Stimulated activated naive CD8-positive, alpha-beta T cell treated with anti-CD3 and anti-CD28 coated beads, Interleukin-15, amount 100 ng/mL, for 72 hours (primary cell): ENCODE measurements at regions not wholly inside any gene's neighbourhood (a gene's known extent, or its start where the extent isn't known, plus 50 kb on each side); places are given as distances from the start of the nearest gene placed in this dataset.
"Not testable (repeated sequence)": the region's sequence is repeated elsewhere in the genome, so short reads cannot be mapped to it uniquely, and the experiment has no call there.

ENCODE experiments used
- ATAC-seq: fragments of 150-1000 bp; cut with Tn5 transposase; 2 replicates; pipeline ENCODE4 v1.10.0; 2021; ENCODE audit warnings: mild to moderate bottlenecking, moderate library complexity
- DNase-seq, 2 donors: peaks; one replicate each; pipeline ENCODE4 v3.0.0; 2021 to 2022
- H3K27ac Mint-ChIP-seq, 2 donors: one replicate each; pipeline ENCODE4 v1.8.0; 2022; ENCODE audit warnings: mild to moderate bottlenecking in 2 of 2, mixed read lengths in 2 of 2, moderate library complexity in 2 of 2
- H3K27me3 Mint-ChIP-seq: one replicate; pipeline ENCODE4 v1.8.0; 2022; ENCODE audit warnings: mixed read lengths
- H3K4me1 Mint-ChIP-seq: one replicate; pipeline ENCODE4 v1.8.0; 2022; ENCODE audit warnings: mild to moderate bottlenecking, mixed read lengths
- H3K4me3 Mint-ChIP-seq, 2 donors: one replicate each; pipeline ENCODE4 v1.8.0; 2022; ENCODE audit warnings: mild to moderate bottlenecking in 2 of 2, mixed read lengths in 2 of 2, moderate library complexity in 1 of 2
- H3K9me3 Mint-ChIP-seq, 2 donors: one replicate each; pipeline ENCODE4 v1.8.0; 2022; ENCODE audit warnings: mixed read lengths in 2 of 2

- Mint-ChIP-seq H3K4me1 (no peaks in the 10 kb centered on the region), H3K9me3 (no peaks in the 10 kb centered on the region), H3K4me3 (no peak overlapping the region), H3K27ac (no peak overlapping the region), H3K27me3 (peaks cover 33% of the 10 kb centered on the region)
- no peak for ATAC-seq
- DNase-seq, result no peak
These were observed 51.9 kb upstream of the ALX4 start for GRCh38 chr11:44361813-44362212.

GRCh38 chr11:44363116-44363515, 53.2 kb upstream of the ALX4 start:
- H3K27me3 Mint-ChIP-seq, result peaks cover 33% of the 10 kb centered on the region
- ATAC-seq (no peak), DNase-seq (no peak)
- no peaks in the 10 kb centered on the region for H3K9me3 Mint-ChIP-seq
- no peak overlapping the region for H3K27ac Mint-ChIP-seq
- H3K4me3 Mint-ChIP-seq, result no peak overlapping the region
- H3K4me1 Mint-ChIP-seq, result no peaks in the 10 kb centered on the region

DNA sequence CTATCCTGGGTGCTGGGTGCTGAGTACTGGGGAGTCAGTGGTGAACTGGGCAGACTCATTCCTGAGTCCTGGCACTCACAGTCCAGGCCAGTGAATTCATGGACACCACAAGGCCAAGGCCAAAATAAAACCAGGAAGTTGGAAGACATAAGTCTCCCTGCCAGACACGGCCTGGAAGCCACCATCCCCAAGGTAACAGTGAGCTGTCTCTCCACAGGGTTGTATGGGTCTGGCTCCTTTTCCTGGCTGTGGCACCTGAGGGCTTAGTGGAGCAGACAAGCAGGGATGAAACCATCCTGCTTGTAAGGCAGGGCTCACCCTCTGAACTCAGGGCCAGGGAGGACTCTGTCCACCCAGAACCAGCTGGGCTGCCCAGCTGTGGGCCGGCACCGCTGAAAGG, 54.7 kb upstream of the ALX4 start:
- H3K4me1 Mint-ChIP-seq, result no peaks in the 10 kb centered on the region
- ATAC-seq, result no peak
- H3K27ac Mint-ChIP-seq, result no peak overlapping the region
- DNase-seq, result no peak
- H3K9me3 Mint-ChIP-seq, result no peaks in the 10 kb centered on the region
- peaks cover 28% of the 10 kb centered on the region for H3K27me3 Mint-ChIP-seq
- H3K4me3 Mint-ChIP-seq, result no peak overlapping the region

DNA sequence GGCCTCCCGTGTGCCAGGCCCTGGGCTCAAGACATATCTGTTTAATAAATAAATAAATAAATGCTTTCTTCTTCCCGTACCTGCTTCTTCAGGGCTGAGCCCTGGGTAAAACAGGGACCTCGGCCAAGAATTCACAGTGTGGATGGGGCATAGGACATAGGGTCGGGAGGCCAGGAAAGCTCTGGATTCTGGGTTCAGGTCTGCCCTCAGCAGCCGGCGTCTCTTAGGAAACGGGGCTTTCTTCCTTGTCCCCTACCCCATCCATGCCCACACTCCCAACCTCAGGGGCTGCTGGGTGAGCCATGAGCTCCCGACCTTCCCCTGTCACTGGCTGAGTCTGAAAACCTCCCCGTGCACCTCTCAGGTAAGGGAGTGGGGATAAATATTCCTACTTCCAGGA, 55.7 kb upstream of the ALX4 start:
- DNase-seq (no peak), ATAC-seq (no peak)
- H3K4me1 Mint-ChIP-seq, result no peaks in the 10 kb centered on the region
- no peaks in the 10 kb centered on the region for H3K9me3 Mint-ChIP-seq
- peaks cover 28% of the 10 kb centered on the region for H3K27me3 Mint-ChIP-seq
- no peak overlapping the region for H3K4me3 Mint-ChIP-seq
- no peak overlapping the region for H3K27ac Mint-ChIP-seq

GRCh38 chr11:44366026-44366425, 56.1 kb upstream of the ALX4 start:
- ATAC-seq (no peak), DNase-seq (no peak)
- Mint-ChIP-seq H3K4me3 (no peak overlapping the region), H3K4me1 (no peaks in the 10 kb centered on the region), H3K9me3 (no peaks in the 10 kb centered on the region), H3K27me3 (peaks cover 28% of the 10 kb centered on the region), H3K27ac (peak overlapping the region in 1 of 2 donors; percentile 31)

GRCh38 chr11:44366741-44367140, 56.8 kb upstream of the ALX4 start:
- no peak overlapping the region for H3K4me3 Mint-ChIP-seq
- peaks cover 24% of the 10 kb centered on the region for H3K27me3 Mint-ChIP-seq
- no peaks in the 10 kb centered on the region for H3K9me3 Mint-ChIP-seq
- H3K4me1 Mint-ChIP-seq, result no peaks in the 10 kb centered on the region
- no peak overlapping the region for H3K27ac Mint-ChIP-seq
- ATAC-seq (no peak), DNase-seq (no peak)

GRCh38 chr11:44367452-44367851, 57.5 kb upstream of the ALX4 start:
- Mint-ChIP-seq H3K9me3 (no peaks in the 10 kb centered on the region), H3K27ac (peak overlapping the region in 1 of 2 donors; percentile 87), H3K4me1 (no peaks in the 10 kb centered on the region), H3K27me3 (peaks cover 17% of the 10 kb centered on the region), H3K4me3 (no peak overlapping the region)
- DNase-seq, result no peak
- ATAC-seq, result no peak

DNA sequence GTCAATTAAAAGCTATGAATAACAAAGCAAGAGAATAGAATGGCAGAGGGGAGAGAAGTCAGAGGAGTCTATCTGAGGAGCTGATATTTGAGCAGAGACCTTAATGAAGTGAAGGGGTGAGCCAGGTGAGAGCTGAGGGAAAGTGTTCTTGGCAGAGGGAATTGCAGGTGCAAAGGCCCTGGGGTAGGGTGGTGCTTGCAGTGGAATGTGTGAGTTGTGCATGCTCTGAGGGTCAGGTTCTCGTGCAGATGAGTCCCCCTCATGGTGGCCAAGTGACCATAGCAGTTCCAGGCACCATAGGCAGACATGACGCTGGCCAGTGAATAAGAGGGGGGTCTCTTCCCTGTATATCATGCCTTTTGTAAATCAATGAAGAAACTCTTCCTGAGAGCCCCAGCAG, 58.9 kb upstream of the ALX4 start:
- H3K4me1 Mint-ChIP-seq, result no peaks in the 10 kb centered on the region
- H3K27ac Mint-ChIP-seq, result no peak overlapping the region
- no peak overlapping the region for H3K4me3 Mint-ChIP-seq
- H3K27me3 Mint-ChIP-seq, result peaks cover 11% of the 10 kb centered on the region
- no peak for DNase-seq
- H3K9me3 Mint-ChIP-seq, result no peaks in the 10 kb centered on the region
- no peak for ATAC-seq

GRCh38 chr11:44371042-44371441, 61.1 kb upstream of the ALX4 start:
- H3K27ac Mint-ChIP-seq, H3K9me3 Mint-ChIP-seq, DNase-seq, ATAC-seq, H3K4me3 Mint-ChIP-seq, H3K4me1 Mint-ChIP-seq, H3K27me3 Mint-ChIP-seq: not testable (repeated sequence)

DNA sequence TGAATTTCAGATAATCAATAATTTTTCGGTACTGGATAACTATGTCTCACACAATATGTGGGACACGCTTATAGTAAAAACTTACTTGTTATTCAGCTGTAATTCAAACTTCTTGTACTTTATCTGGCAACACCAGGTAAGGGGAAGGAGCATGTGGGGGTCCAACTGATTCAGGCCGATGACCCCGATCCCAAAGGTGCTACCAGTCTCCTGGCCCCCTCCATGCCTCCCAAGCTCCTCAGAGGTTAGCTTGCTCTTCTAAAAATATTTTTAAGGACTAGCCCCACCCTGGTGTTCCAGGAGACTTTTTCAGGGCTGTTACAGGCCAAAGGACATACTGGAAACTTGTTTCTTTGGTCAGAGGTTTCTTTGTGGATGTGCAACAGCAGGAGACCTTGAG, 61.8 kb upstream of the ALX4 start:
- Mint-ChIP-seq H3K27ac (no peak overlapping the region), H3K4me1 (no peaks in the 10 kb centered on the region), H3K27me3 (no peaks in the 10 kb centered on the region), H3K4me3 (no peak overlapping the region), H3K9me3 (peaks cover 0 to 8% of the 10 kb centered on the region in 2 donors)
- no peak for DNase-seq
- no peak for ATAC-seq

GRCh38 chr11:44372989-44373388, 63.0 kb upstream of the ALX4 start:
- Mint-ChIP-seq H3K4me3 (no peak overlapping the region), H3K9me3 (peaks cover 0 to 8% of the 10 kb centered on the region in 2 donors), H3K27me3 (no peaks in the 10 kb centered on the region), H3K27ac (no peak overlapping the region), H3K4me1 (no peaks in the 10 kb centered on the region)
- DNase-seq (no peak), ATAC-seq (no peak)

DNA sequence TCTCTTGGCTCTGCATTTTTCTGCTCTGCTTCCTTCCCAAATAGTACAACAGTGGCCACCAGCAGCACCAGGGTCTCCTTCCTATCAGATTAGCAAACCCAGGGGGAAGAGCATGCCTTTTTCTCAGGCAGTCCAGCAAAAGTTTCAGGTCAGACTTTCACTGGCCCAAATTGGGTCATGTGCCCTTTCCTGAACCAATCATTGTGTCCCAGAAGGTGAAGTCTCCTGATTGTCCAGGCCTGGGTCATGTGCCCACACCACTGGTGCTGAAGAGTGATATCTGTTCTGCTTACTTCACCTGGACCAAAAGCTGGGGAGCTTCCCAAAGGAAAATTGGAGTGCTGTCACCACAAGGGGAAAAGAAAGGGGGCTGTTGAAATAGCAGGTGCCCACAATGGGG, 64.1 kb upstream of the ALX4 start:
- H3K4me1 Mint-ChIP-seq, result no peaks in the 10 kb centered on the region
- no peak overlapping the region for H3K4me3 Mint-ChIP-seq
- DNase-seq (no peak), ATAC-seq (no peak)
- H3K9me3 Mint-ChIP-seq, result peaks cover 0 to 8% of the 10 kb centered on the region in 2 donors
- no peak overlapping the region for H3K27ac Mint-ChIP-seq
- H3K27me3 Mint-ChIP-seq, result no peaks in the 10 kb centered on the region

- Mint-ChIP-seq H3K27ac (peak overlapping the region in 1 of 2 donors; percentile 14), H3K27me3 (peaks cover 15% of the 10 kb centered on the region), H3K9me3 (peaks cover 0 to 8% of the 10 kb centered on the region in 2 donors), H3K4me1 (no peaks in the 10 kb centered on the region), H3K4me3 (no peak overlapping the region)
- DNase-seq, result no peak
- ATAC-seq, result no peak
These were observed 66.5 kb upstream of the ALX4 start for GRCh38 chr11:44376423-44376822.

- Mint-ChIP-seq H3K27me3 (peaks cover 22% of the 10 kb centered on the region), H3K27ac (no peak overlapping the region), H3K4me3 (no peak overlapping the region), H3K4me1 (no peaks in the 10 kb centered on the region), H3K9me3 (peaks cover 0 to 8% of the 10 kb centered on the region in 2 donors)
- ATAC-seq (no peak), DNase-seq (no peak)
These were observed 67.2 kb upstream of the ALX4 start for GRCh38 chr11:44377121-44377520.

DNA sequence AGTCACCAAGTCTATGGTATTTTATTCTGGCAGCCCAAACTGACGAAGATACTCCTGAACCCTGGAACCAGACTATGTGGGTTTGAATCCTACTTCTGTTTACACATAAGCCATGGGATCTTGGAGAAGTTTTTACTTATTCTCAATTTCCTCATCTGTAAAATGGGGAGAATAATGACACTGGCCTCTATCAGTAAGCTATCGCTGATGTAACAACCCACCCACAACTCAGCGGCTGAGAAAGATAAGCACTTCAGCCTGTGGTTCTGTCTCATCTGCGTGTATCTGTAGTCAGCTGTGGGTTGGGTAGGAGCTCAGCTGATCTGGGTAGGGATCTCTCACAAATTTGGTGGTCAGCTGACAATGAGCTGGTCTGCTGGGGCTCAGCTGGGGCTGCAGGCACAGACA, 68.0 kb upstream of the ALX4 start:
- H3K4me3 Mint-ChIP-seq, result no peak overlapping the region
- ATAC-seq (no peak), DNase-seq (no peak)
- peaks cover 0 to 8% of the 10 kb centered on the region in 2 donors for H3K9me3 Mint-ChIP-seq
- H3K27ac Mint-ChIP-seq, result no peak overlapping the region
- no peaks in the 10 kb centered on the region for H3K4me1 Mint-ChIP-seq
- H3K27me3 Mint-ChIP-seq, result peaks cover 30% of the 10 kb centered on the region

DNA sequence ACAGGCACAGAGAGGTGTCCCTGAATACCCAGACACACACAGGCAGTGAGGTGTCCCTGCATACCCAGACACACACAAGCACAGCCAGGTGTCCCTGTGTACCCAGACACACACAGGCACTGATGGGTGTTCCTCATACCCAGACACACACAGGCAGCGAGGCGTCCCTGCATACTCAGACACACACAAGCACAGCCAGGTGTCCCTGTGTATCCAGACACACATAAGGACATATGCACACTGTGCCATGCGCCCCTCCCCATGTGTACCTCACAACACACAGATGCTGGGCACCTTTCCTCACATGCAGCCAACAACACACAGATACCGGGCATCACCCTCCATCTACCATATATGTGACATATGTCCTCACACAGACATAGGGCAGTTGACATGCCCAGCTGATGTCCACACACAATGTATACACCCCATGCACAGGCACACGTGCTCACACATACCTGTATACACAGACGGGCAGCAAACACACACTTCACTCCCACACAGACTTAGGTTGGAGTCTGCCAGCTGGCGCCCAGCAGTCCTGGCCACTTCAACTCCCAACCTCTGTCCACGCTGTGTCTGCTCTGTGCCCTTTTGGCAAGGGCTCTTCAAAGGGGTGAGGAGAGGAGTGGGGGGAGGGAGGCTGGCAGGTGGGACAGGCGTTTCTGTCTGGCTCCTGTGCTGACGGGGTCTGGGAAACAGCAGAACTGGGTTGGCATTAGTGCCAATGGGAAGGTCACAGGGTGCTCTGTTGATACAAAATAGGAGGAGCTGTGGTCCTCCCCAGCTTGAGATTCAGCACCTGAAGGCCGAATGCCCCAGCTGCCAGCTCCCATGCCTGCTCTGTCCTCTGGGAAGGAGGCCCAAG, 69.4 kb upstream of the ALX4 start:
- Mint-ChIP-seq H3K27ac (no peak overlapping the region), H3K9me3 (peaks cover 0 to 8% of the 10 kb centered on the region in 2 donors), H3K4me3 (no peak overlapping the region), H3K27me3 (peaks cover 31% of the 10 kb centered on the region), H3K4me1 (no peaks in the 10 kb centered on the region)
- DNase-seq, result no peak
- ATAC-seq, result no peak

GRCh38 chr11:44380009-44380313, 70.0 kb upstream of the ALX4 start:
- Mint-ChIP-seq H3K27me3 (peaks cover 35% of the 10 kb centered on the region), H3K9me3 (peaks cover 0 to 8% of the 10 kb centered on the region in 2 donors), H3K27ac (no peak overlapping the region), H3K4me1 (no peaks in the 10 kb centered on the region), H3K4me3 (no peak overlapping the region)
- ATAC-seq (no peak), DNase-seq (no peak)
